Loucy (cell line): ENCODE measurements at regions not wholly inside any gene's neighbourhood (a gene's known extent, or its start where the extent isn't known, plus 50 kb on each side); places are given as distances from the start of the nearest gene placed in this dataset.

Experiments used
- H2AFZ ChIP-seq: fragments of 200-600 bp; sonication (generic); 2 replicates; pipeline ENCODE4 v1.6.0; 2016; ENCODE audit warnings: antibody characterized with exemption, mild to moderate bottlenecking, low read length, moderate library complexity
- H3F3A ChIP-seq: fragments of 200-600 bp; 2 replicates; pipeline ENCODE4 v1.6.0; 2016; ENCODE audit warnings: antibody characterized with exemption, low read depth, mild to moderate bottlenecking
- H3K27me3 ChIP-seq: fragments of 200-600 bp; sonication (generic); 2 replicates; pipeline ENCODE4 v1.6.1; 2014; ENCODE audit warnings: low read length, mild to moderate bottlenecking; ENCODE audit not compliant: insufficient read depth, poor library complexity, severe bottlenecking
- H3K36me3 ChIP-seq: fragments of 200-600 bp; sonication (generic); 2 replicates; pipeline ENCODE4 v1.6.1; 2016; ENCODE audit warnings: low read length; ENCODE audit not compliant: insufficient read depth
- H3K4me1 ChIP-seq: fragments of 200-600 bp; sonication (generic); 2 replicates; pipeline ENCODE4 v1.5.1; 2014; ENCODE audit warnings: low read length, mild to moderate bottlenecking; ENCODE audit not compliant: insufficient read depth, poor library complexity, severe bottlenecking
- H3K4me2 ChIP-seq: fragments of 200-600 bp; sonication (generic); 2 replicates; pipeline ENCODE4 v1.6.0; 2014; ENCODE audit warnings: antibody characterized with exemption, low read length, low read depth, mild to moderate bottlenecking; ENCODE audit not compliant: poor library complexity, severe bottlenecking
- H3K4me3 ChIP-seq: fragments of 200-600 bp; sonication (generic); 2 replicates; pipeline ENCODE4 v1.5.1; 2014; ENCODE audit warnings: low read length, mild to moderate bottlenecking, mixed read lengths; ENCODE audit not compliant: poor library complexity, severe bottlenecking
- H3K79me2 ChIP-seq: fragments of 200-600 bp; sonication (generic); 2 replicates; pipeline ENCODE4 v1.6.1; 2014; ENCODE audit warnings: low read length; ENCODE audit not compliant: insufficient read depth
- H3K9ac ChIP-seq: fragments of 200-600 bp; sonication (generic); 2 replicates; pipeline ENCODE4 v1.6.0; 2014; ENCODE audit warnings: mild to moderate bottlenecking, low read depth, low read length, moderate library complexity; ENCODE audit not compliant: poor library complexity, severe bottlenecking
- H3K9me2 ChIP-seq: fragments of 200-600 bp; sonication (generic); replicated peaks from 2 replicates; pipeline ENCODE4 v1.6.1; 2016; ENCODE audit warnings: low read depth, low read length, mixed read lengths
- H3K9me3 ChIP-seq: fragments of 200-600 bp; sonication (generic); 2 replicates; pipeline ENCODE4 v1.6.1; 2014; ENCODE audit warnings: mild to moderate bottlenecking, antibody characterized with exemption, low read length, low read depth; ENCODE audit not compliant: insufficient read depth
- H4K20me1 ChIP-seq: fragments of 200-600 bp; sonication (generic); 2 replicates; pipeline ENCODE4 v1.6.0; 2014; ENCODE audit warnings: antibody characterized with exemption, low read length, mild to moderate bottlenecking; ENCODE audit not compliant: insufficient read depth, poor library complexity, severe bottlenecking
- EZH2phosphoT487 ChIP-seq: fragments of 200-600 bp; IDR thresholded peaks from 2 replicates; pipeline ENCODE4 v1.6.1; 2018; ENCODE audit warnings: antibody characterized with exemption, mild to moderate bottlenecking, moderate library complexity, borderline replicate concordance
- TF ChIP-seq, protein P1 (sequence below): fragments of 200-600 bp; sonication (generic); conservative IDR thresholded peaks from 2 replicates; pipeline ENCODE4 v1.5.1; 2014; ENCODE audit warnings: mild to moderate bottlenecking, antibody characterized with exemption, low read length

DNA sequence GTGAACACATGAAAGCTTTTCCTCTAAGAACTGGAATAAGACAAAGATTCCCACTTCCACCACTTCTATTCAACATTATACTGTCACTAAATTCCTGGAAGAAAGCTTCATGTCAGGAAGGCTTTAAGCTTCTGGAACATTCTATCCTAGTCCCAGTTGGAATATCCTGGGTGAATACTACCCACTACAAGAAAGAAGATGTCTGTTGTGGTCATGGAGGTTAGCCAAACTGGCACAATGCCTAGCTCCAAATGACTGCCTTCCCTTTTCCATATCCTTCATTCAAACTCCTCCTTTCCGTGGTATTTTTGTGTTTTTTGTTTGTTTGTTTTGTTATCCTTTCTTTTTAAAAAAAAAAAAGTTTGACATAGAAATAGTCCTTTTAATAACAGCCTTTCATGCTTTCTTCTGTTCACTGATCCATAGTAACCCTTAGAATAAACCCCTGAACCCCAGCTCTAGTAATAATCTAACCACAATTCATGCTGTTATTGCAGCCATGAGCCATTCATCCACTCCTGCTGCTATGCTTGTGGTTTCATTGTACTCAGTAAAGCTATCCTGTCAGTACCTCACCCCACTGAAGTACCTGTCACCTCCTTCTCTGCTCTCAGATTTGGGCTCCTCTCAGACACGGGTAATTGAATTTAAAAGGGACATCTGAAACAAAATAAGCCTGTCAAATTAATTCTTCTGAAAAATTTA, 447.5 kb downstream of the IGSF11 start:
- Histone ChIP-seq H3K4me3 (no peak overlapping the region), H3F3A (no peaks in the 10 kb centered on the region), H3K36me3 (no peaks in the 10 kb centered on the region), H4K20me1 (no peaks in the 10 kb centered on the region), H3K4me1 (no peaks in the 10 kb centered on the region), H3K9me2 (no peaks in the 10 kb centered on the region), H3K27me3 (no peaks in the 10 kb centered on the region), H3K79me2 (no peaks in the 10 kb centered on the region), H3K9ac (no peak overlapping the region), H3K9me3 (no peaks in the 10 kb centered on the region; the same call in 1 of the 2 replicates), H3K4me2 (no peak overlapping the region), H2AFZ (no peak overlapping the region)
- TF ChIP-seq EZH2phosphoT487 = no peak
- TF ChIP-seq, protein P1, sequence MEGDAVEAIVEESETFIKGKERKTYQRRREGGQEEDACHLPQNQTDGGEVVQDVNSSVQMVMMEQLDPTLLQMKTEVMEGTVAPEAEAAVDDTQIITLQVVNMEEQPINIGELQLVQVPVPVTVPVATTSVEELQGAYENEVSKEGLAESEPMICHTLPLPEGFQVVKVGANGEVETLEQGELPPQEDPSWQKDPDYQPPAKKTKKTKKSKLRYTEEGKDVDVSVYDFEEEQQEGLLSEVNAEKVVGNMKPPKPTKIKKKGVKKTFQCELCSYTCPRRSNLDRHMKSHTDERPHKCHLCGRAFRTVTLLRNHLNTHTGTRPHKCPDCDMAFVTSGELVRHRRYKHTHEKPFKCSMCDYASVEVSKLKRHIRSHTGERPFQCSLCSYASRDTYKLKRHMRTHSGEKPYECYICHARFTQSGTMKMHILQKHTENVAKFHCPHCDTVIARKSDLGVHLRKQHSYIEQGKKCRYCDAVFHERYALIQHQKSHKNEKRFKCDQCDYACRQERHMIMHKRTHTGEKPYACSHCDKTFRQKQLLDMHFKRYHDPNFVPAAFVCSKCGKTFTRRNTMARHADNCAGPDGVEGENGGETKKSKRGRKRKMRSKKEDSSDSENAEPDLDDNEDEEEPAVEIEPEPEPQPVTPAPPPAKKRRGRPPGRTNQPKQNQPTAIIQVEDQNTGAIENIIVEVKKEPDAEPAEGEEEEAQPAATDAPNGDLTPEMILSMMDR = no peak

GRCh38 chr3:118587847-118588246, 446.8 kb downstream of the IGSF11 start:
- H3K4me2 ChIP-seq = no peak overlapping the region
- TF ChIP-seq, protein P1 = no peak
- no peak for TF ChIP-seq EZH2phosphoT487
- no peaks in the 10 kb centered on the region for H3K4me1 ChIP-seq
- no peaks in the 10 kb centered on the region for H3K27me3 ChIP-seq
- H3K9me2 ChIP-seq = no peaks in the 10 kb centered on the region
- no peaks in the 10 kb centered on the region for H3K9me3 ChIP-seq
- no peak overlapping the region for H3K9ac ChIP-seq
- H3K4me3 ChIP-seq = no peak overlapping the region
- H3K36me3 ChIP-seq = no peaks in the 10 kb centered on the region
- no peaks in the 10 kb centered on the region for H4K20me1 ChIP-seq
- H3F3A ChIP-seq = no peaks in the 10 kb centered on the region
- no peaks in the 10 kb centered on the region for H3K79me2 ChIP-seq
- no peak overlapping the region for H2AFZ ChIP-seq

GRCh38 chr3:118593277-118593670, 441.4 kb downstream of the IGSF11 start:
- no peaks in the 10 kb centered on the region for H3F3A ChIP-seq
- H3K27me3 ChIP-seq = no peaks in the 10 kb centered on the region
- no peaks in the 10 kb centered on the region for H3K36me3 ChIP-seq
- no peaks in the 10 kb centered on the region for H3K79me2 ChIP-seq
- no peaks in the 10 kb centered on the region for H3K9me2 ChIP-seq
- H3K9me3 ChIP-seq = 0 out of 2 replicates have a peak, but pooled peaks cover 3% of the 10 kb centered on the region
- no peak overlapping the region for H3K4me2 ChIP-seq
- no peak overlapping the region for H3K4me3 ChIP-seq
- H4K20me1 ChIP-seq = no peaks in the 10 kb centered on the region
- no peak for TF ChIP-seq EZH2phosphoT487
- TF ChIP-seq, protein P1 = no peak
- H3K9ac ChIP-seq = no peak overlapping the region
- no peaks in the 10 kb centered on the region for H3K4me1 ChIP-seq
- no peak overlapping the region for H2AFZ ChIP-seq
